Common myeloid progenitor, CD34-positive (primary cell): ENCODE measurements at regions not wholly inside any gene's neighbourhood (a gene's known extent, or its start where the extent isn't known, plus 50 kb on each side); places are given as distances from the start of the nearest gene placed in this dataset.

Experiments used
- CTCF ChIA-PET: fragments of 350-600 bp; sonication (Branson Sonifier 250); formaldehyde crosslinking; loops from one replicate; lab custom pipeline; 2021; ENCODE audit warnings: antibody characterized with exemption; lab: Charles Lee
- POLR2A ChIA-PET: fragments of 350-600 bp; sonication (Branson Sonifier 250); formaldehyde crosslinking; loops from one replicate; lab custom pipeline; 2021; ENCODE audit warnings: antibody characterized with exemption; lab: Charles Lee
- DNase-seq, 3 donors: peaks; one replicate each; pipeline versions ENCODE4 v3.0.0 to v3.0.0-alpha.2; 2013
- H3K27ac ChIP-seq, 2 experiments: 1 replicate in 1 of 2; 2 replicates in 1 of 2; pipeline ENCODE4 v1.7.0; 2013; ENCODE audit warnings: inconsistent platforms in 2 of 2, low read length in 2 of 2, mild to moderate bottlenecking in 2 of 2, low read depth in 1 of 2, moderate library complexity in 1 of 2; ENCODE audit not compliant: severe bottlenecking in 2 of 2, insufficient read depth in 1 of 2, poor library complexity in 1 of 2
- H3K27me3 ChIP-seq, 5 experiments: replicated peaks in 2 of 5; 1 replicate in 3 of 5; 2 replicates in 2 of 5; pipeline versions ENCODE4 v1.6.1 to v1.7.0; 2013; ENCODE audit warnings: low read length in 4 of 5, mild to moderate bottlenecking in 2 of 5, moderate library complexity in 2 of 5, inconsistent platforms in 1 of 5; ENCODE audit not compliant: insufficient read depth in 5 of 5, control insufficient read depth in 4 of 5
- H3K36me3 ChIP-seq, 4 experiments: 1 replicate in 2 of 4; 2 replicates in 2 of 4; pipeline versions ENCODE4 v1.6.1 to v1.7.0; 2013; ENCODE audit warnings: low read length in 3 of 4, control low read depth in 1 of 4, mild to moderate bottlenecking in 1 of 4; ENCODE audit not compliant: control insufficient read depth in 4 of 4, insufficient read depth in 4 of 4
- H3K4me1 ChIP-seq, 4 experiments: 1 replicate in 3 of 4; 2 replicates in 1 of 4; pipeline versions ENCODE4 v1.6.1 to v1.7.1; 2013; ENCODE audit warnings: low read length in 3 of 4, mild to moderate bottlenecking in 3 of 4, control low read depth in 1 of 4, inconsistent platforms in 1 of 4, moderate library complexity in 1 of 4; ENCODE audit not compliant: control insufficient read depth in 4 of 4, insufficient read depth in 4 of 4; ENCODE audit errors: control extremely low read depth in 1 of 4
- H3K4me3 ChIP-seq, 7 experiments: 1 replicate in 4 of 7; 2 replicates in 3 of 7; pipeline versions ENCODE4 v1.5.1 to v1.7.0; 2013; ENCODE audit warnings: mild to moderate bottlenecking in 7 of 7, low read length in 6 of 7, moderate library complexity in 6 of 7, inconsistent platforms in 2 of 7, low read depth in 2 of 7, control low read depth in 1 of 7; ENCODE audit not compliant: insufficient read depth in 4 of 7, control insufficient read depth in 1 of 7; ENCODE audit errors: extremely low read depth in 1 of 7
- H3K9me3 ChIP-seq, 5 experiments: 1 replicate in 4 of 5; 2 replicates in 1 of 5; pipeline versions ENCODE4 v1.6.1 to v1.7.1; 2013; ENCODE audit warnings: low read length in 4 of 5, mild to moderate bottlenecking in 2 of 5, inconsistent platforms in 1 of 5, low read depth in 1 of 5, moderate library complexity in 1 of 5; ENCODE audit not compliant: control insufficient read depth in 4 of 5, insufficient read depth in 2 of 5; ENCODE audit errors: control extremely low read depth in 1 of 5
- WGBS: methylation state at CpG from one replicate; pipeline ENCODE4 v1.1.5; 2013; ENCODE audit not compliant: insufficient coverage; 5-methylcytosine and 5-hydroxymethylcytosine counted together

GRCh38 chr6:84392261-84392660, 164.8 kb upstream of the CEP162 start:
- 100% methylated on average over 1 of the region's 3 CpGs for WGBS
- ChIA-PET CTCF (no interaction called here), POLR2A (no interaction called here)

GRCh38 chr6:84390851-84391250, 163.4 kb upstream of the CEP162 start:
- DNase-seq, result no peak
- H3K4me3 ChIP-seq, result no peak overlapping the region
- no peaks in the 10 kb centered on the region for H3K9me3 ChIP-seq
- no peaks in the 10 kb centered on the region for H3K36me3 ChIP-seq
- no peaks in the 10 kb centered on the region for H3K27me3 ChIP-seq
- H3K4me1 ChIP-seq, result no peaks in the 10 kb centered on the region
- no peak overlapping the region for H3K27ac ChIP-seq
- ChIA-PET CTCF (no interaction called here), POLR2A (no interaction called here)
- WGBS, result 90% methylated on average over 2 of the region's 2 CpGs

More at GRCh38 chr6:84392261-84392660, 164.8 kb upstream of the CEP162 start:
- no peaks in the 10 kb centered on the region for H3K4me1 ChIP-seq
- DNase-seq, result no peak
- H3K27me3 ChIP-seq, result no peaks in the 10 kb centered on the region
- no peaks in the 10 kb centered on the region for H3K9me3 ChIP-seq
- no peak overlapping the region for H3K27ac ChIP-seq
- H3K4me3 ChIP-seq, result no peak overlapping the region
- H3K36me3 ChIP-seq, result no peaks in the 10 kb centered on the region

GRCh38 chr6:84390334-84390733, 162.9 kb upstream of the CEP162 start:
- WGBS, result 87% methylated on average over 2 of the region's 2 CpGs
- H3K4me3 ChIP-seq, result no peak overlapping the region
- H3K9me3 ChIP-seq, result peaks cover 0 to 1% (median 0%) of the 10 kb centered on the region in 5 experiments
- ChIA-PET CTCF (no interaction called here), POLR2A (no interaction called here)
- no peaks in the 10 kb centered on the region for H3K27me3 ChIP-seq
- H3K36me3 ChIP-seq, result no peaks in the 10 kb centered on the region
- no peak for DNase-seq
- H3K4me1 ChIP-seq, result no peaks in the 10 kb centered on the region
- no peak overlapping the region for H3K27ac ChIP-seq

- Histone ChIP-seq H3K36me3 (no peaks in the 10 kb centered on the region), H3K4me1 (no peaks in the 10 kb centered on the region), H3K4me3 (no peak overlapping the region), H3K9me3 (peaks cover 0 to 2% (median 0%) of the 10 kb centered on the region in 5 experiments), H3K27me3 (no peaks in the 10 kb centered on the region), H3K27ac (no peak overlapping the region)
- no peak for DNase-seq
- ChIA-PET POLR2A (no interaction called here), CTCF (no interaction called here)
- WGBS, result no CpG with 5 or more reads among the region's 3 CpGs
These were observed 151.7 kb upstream of the CEP162 start for GRCh38 chr6:84379142-84379541.

- CTCF ChIA-PET, result no interaction called here
- H3K4me3 ChIP-seq, result no peak overlapping the region
- no peaks in the 10 kb centered on the region for H3K9me3 ChIP-seq
- WGBS, result 95% methylated on average over 2 of the region's 2 CpGs
- DNase-seq, result no peak
- POLR2A ChIA-PET, result no interaction called here
- no peaks in the 10 kb centered on the region for H3K4me1 ChIP-seq
- H3K27me3 ChIP-seq, result no peaks in the 10 kb centered on the region
- H3K36me3 ChIP-seq, result no peaks in the 10 kb centered on the region
- H3K27ac ChIP-seq, result no peak overlapping the region
These were observed 144.8 kb upstream of the CEP162 start for GRCh38 chr6:84372290-84372689.

- CTCF ChIA-PET, result no interaction called here
- 60% methylated on average over 3 of the region's 4 CpGs for WGBS
- H3K27ac ChIP-seq, result no peak overlapping the region
- no peaks in the 10 kb centered on the region for H3K27me3 ChIP-seq
- POLR2A ChIA-PET, result no interaction called here
- no peak overlapping the region for H3K4me3 ChIP-seq
- no peaks in the 10 kb centered on the region for H3K9me3 ChIP-seq
- no peaks in the 10 kb centered on the region for H3K4me1 ChIP-seq
- no peak for DNase-seq
- H3K36me3 ChIP-seq, result no peaks in the 10 kb centered on the region
These were observed 144.2 kb upstream of the CEP162 start for GRCh38 chr6:84371681-84372080.

- CTCF ChIA-PET, result no interaction called here
- Histone ChIP-seq H3K9me3 (no peaks in the 10 kb centered on the region), H3K27ac (no peak overlapping the region), H3K4me1 (no peaks in the 10 kb centered on the region), H3K36me3 (no peaks in the 10 kb centered on the region), H3K4me3 (no peak overlapping the region), H3K27me3 (no peaks in the 10 kb centered on the region)
- WGBS, result 75% methylated on average over 1 of the region's 1 CpG
- DNase-seq, result no peak
- POLR2A ChIA-PET, result no interaction called here
These were observed 134.9 kb upstream of the CEP162 start for GRCh38 chr6:84362193-84362821.
